NT2/D1 (cell line): ENCODE measurements at regions not wholly inside any gene's neighbourhood (a gene's known extent, or its start where the extent isn't known, plus 50 kb on each side); places are given as distances from the start of the nearest gene placed in this dataset.

Experiments
- SUZ12 ChIP-seq: IDR thresholded peaks from 2 replicates; pipeline ENCODE4 v1.6.1; 2011; ENCODE audit not compliant: insufficient read length, insufficient read depth; ENCODE audit errors: extremely low read depth
- YY1 ChIP-seq: IDR thresholded peaks from 2 replicates; pipeline ENCODE4 v1.6.1; 2011; ENCODE audit not compliant: insufficient read length, insufficient read depth
- ZNF274 ChIP-seq: IDR thresholded peaks from 2 replicates; pipeline ENCODE4 v1.6.1; 2011; ENCODE audit warnings: mild to moderate bottlenecking, low read depth, low read length

GRCh38 chr6:14661691-14662090, 544.1 kb downstream of the CD83 start:
- TF ChIP-seq SUZ12, result no peak
- no peak for TF ChIP-seq ZNF274
- TF ChIP-seq YY1, result no peak
